ENCODE measurements at regions not wholly inside any gene's neighbourhood (a gene's known extent, or its start where the extent isn't known, plus 50 kb on each side); places are given as distances from the start of the nearest gene placed in this dataset.

DNA sequence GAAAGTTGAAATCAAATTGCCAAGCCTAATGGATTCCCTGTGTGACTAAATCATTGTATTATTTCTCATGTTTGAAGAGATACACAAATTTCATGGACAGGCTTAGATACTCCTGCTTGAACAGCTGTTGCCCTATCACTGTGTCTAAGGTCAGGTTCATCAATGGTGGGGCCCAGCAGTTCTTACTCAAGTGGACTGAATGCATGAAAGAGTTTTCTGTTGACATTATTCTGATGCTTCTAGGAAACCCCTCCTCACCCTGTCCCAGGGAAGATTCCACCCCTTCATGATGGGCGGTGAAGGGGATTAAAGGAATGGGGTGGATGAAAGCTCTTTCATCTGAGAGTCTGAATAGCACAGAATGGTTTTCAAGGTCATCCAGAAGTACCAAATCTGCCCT is 148.8 kb downstream of the INO80D start:
- DNase-seq (ENCODE audit: low spot score): no peak
- Mint-ChIP-seq H3K4me1 (ENCODE audit: low read depth) (no peaks in the 10 kb centered on the region), H3K4me3 (no peak overlapping the region), H3K27me3 (ENCODE audit: low read depth) (peaks cover 2% of the 10 kb centered on the region), H3K9me3 (no peaks in the 10 kb centered on the region), H3K36me3 (ENCODE audit: low read depth) (no peaks in the 10 kb centered on the region), H3K27ac (no peak overlapping the region)

DNA sequence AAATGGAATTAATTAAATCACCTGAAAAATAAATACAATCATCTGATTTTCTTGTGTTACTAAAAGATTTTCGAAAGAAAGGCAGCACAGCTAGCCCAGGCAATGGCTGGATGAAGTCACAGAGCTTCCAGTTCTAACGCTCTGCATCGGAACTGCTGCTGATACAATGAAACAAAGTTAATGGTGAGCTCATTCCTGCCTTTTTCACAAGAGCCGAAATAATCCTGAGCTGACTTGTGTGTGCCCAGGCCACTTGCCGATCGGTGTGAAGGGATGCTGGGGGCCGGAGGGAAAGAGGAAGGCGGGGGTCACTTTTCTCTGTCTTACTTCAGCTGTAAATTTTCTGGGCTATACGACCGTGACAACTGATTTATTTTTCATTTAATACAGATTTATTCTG is 149.5 kb downstream of the INO80D start:
- no peaks in the 10 kb centered on the region for H3K9me3 Mint-ChIP-seq
- H3K4me3 Mint-ChIP-seq: no peak overlapping the region
- no peaks in the 10 kb centered on the region for H3K4me1 Mint-ChIP-seq (ENCODE audit: low read depth)
- H3K27me3 Mint-ChIP-seq (ENCODE audit: low read depth): peaks cover 2% of the 10 kb centered on the region
- DNase-seq (ENCODE audit: low spot score): no peak
- H3K27ac Mint-ChIP-seq: no peak overlapping the region
- no peaks in the 10 kb centered on the region for H3K36me3 Mint-ChIP-seq (ENCODE audit: low read depth)

DNA sequence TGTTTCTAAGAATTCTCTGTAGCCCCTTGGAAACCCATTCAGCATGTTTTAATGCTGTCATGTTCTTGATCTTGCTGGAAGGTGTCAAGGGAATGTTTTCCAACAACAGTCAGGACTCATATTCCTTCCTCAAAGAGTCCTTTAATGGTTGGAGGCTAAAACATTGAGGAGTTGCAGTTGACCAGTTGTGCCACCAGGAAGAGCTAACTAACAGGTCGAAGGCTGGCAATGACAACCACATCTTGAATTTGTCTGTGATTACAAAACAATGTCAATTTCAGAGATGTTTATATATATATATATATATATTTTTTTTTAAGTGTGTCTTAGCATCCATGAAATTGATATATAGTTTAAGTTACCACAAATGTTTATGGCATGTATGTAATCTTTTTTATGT is 151.5 kb downstream of the INO80D start:
- DNase-seq (ENCODE audit: low spot score): no peak
- Mint-ChIP-seq H3K27me3 (ENCODE audit: low read depth) (peaks cover 9% of the 10 kb centered on the region), H3K36me3 (ENCODE audit: low read depth) (no peaks in the 10 kb centered on the region), H3K4me1 (ENCODE audit: low read depth) (no peaks in the 10 kb centered on the region), H3K4me3 (no peak overlapping the region), H3K27ac (no peak overlapping the region), H3K9me3 (no peaks in the 10 kb centered on the region)

DNA sequence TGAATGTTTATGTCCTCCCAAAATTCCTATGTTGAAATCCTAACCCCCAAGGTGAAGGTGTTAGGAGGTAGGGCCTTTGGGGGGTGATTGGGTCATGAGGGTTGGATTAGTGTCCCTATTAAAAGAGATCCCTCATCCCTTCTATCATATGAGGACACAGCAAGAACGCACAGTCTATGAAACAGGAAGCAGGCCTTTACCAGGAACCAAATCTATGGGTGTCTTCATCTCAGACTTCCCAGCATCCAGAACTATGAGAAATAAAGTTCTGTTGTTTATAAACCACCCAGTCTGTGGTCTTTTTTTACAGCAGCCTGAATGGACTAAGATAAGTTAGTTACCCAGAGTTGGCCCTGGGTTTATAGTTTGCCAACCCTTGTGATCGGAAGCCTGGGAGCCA is 153.1 kb downstream of the INO80D start:
- H3K36me3 Mint-ChIP-seq (ENCODE audit: low read depth): no peaks in the 10 kb centered on the region
- no peak overlapping the region for H3K27ac Mint-ChIP-seq

DNA sequence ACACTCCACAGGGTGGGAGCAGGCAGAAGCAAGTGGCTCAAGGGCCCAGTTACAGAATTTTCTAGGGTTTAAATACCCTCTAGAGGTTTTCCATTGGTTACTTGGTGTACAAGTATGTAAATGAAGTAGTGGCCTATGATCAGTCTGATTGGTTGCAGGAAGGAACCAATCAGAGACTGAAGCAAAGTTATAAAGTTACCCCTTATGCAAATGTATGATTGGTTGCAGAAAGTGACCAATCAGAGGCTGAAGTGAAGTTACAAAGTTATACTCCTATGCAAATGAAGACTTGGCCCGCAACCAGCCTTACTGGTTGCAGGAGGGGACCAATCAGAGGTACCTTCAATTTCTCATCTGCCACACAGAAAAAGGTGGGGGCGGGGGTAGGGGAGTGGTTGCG is 154.6 kb downstream of the INO80D start:
- no peak overlapping the region for H3K27ac Mint-ChIP-seq
- no peaks in the 10 kb centered on the region for H3K36me3 Mint-ChIP-seq (ENCODE audit: low read depth)
- no peak overlapping the region for H3K4me3 Mint-ChIP-seq
- no peak for DNase-seq (ENCODE audit: low spot score)
- H3K9me3 Mint-ChIP-seq: no peaks in the 10 kb centered on the region
- no peaks in the 10 kb centered on the region for H3K4me1 Mint-ChIP-seq (ENCODE audit: low read depth)
- peaks cover 21% of the 10 kb centered on the region for H3K27me3 Mint-ChIP-seq (ENCODE audit: low read depth)

More for the DNA sequence above, 153.1 kb downstream of the INO80D start:
- Mint-ChIP-seq H3K4me3 (no peak overlapping the region), H3K27me3 (ENCODE audit: low read depth) (peaks cover 12% of the 10 kb centered on the region), H3K4me1 (ENCODE audit: low read depth) (no peaks in the 10 kb centered on the region), H3K9me3 (no peaks in the 10 kb centered on the region)
- DNase-seq (ENCODE audit: low spot score): no peak

DNA sequence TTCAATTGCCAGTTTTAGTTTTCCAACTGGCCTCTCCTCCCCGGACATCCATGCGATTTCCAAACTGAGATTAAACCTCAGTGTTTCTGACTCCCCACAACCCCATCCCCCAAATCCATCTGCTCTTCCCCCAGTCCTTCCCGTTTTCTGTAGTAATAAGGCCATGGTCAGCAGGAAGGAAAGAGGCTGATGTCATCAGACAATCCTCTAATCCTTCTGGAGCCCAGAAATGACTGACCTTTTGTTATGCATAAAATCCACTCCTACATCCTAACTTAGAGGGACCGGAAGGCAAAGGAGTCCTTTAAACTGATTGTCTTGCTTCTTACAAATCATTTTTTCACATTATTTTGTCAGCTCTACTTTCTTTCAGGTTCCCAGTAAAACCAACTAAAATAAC is 155.8 kb downstream of the INO80D start:
- peaks cover 6% of the 10 kb centered on the region for H3K4me1 Mint-ChIP-seq (ENCODE audit: low read depth)
- no peak overlapping the region for H3K4me3 Mint-ChIP-seq
- H3K9me3 Mint-ChIP-seq: no peaks in the 10 kb centered on the region
- DNase-seq (ENCODE audit: low spot score): no peak
- H3K27me3 Mint-ChIP-seq (ENCODE audit: low read depth): peaks cover 30% of the 10 kb centered on the region
- no peak overlapping the region for H3K27ac Mint-ChIP-seq
- H3K36me3 Mint-ChIP-seq (ENCODE audit: low read depth): no peaks in the 10 kb centered on the region

DNA sequence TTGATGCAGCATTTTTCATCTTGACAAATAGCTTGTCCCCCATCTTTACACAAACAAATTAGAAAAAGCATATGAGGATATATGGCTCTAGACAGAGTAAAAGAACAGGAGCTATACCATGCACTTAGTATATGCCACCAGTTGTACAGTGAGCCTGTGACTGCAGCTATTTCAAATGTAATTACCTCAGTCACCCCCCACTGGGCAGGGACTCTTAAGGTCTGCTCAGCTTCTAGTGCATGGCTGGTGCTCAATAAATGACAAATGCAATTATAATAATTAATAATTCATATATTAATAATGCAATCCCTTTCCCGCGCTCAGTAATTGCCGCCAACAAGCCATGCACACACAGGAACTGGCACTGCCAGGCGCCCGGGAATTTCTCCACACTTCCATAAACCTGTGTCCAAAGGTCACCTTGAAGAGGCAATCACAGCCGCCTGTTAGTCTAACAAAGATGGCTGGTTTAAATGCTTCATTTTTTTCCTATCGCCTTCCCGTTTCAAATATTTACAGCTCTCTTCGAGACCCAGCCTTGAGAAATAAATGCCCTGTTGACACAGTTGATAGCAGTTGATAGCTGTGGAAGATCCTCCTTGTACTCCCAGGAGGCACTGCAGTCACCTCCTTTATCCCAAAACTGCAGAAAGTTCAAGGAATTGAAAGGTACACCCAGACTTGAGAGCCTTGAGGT is 156.6 kb downstream of the INO80D start:
- DNase-seq (ENCODE audit: low spot score): no peak
- no peaks in the 10 kb centered on the region for H3K9me3 Mint-ChIP-seq
- H3K27me3 Mint-ChIP-seq (ENCODE audit: low read depth): peaks cover 38% of the 10 kb centered on the region
- H3K4me1 Mint-ChIP-seq (ENCODE audit: low read depth): peaks cover 6% of the 10 kb centered on the region
- H3K27ac Mint-ChIP-seq: no peak overlapping the region
- H3K4me3 Mint-ChIP-seq: no peak overlapping the region
- H3K36me3 Mint-ChIP-seq (ENCODE audit: low read depth): no peaks in the 10 kb centered on the region

DNA sequence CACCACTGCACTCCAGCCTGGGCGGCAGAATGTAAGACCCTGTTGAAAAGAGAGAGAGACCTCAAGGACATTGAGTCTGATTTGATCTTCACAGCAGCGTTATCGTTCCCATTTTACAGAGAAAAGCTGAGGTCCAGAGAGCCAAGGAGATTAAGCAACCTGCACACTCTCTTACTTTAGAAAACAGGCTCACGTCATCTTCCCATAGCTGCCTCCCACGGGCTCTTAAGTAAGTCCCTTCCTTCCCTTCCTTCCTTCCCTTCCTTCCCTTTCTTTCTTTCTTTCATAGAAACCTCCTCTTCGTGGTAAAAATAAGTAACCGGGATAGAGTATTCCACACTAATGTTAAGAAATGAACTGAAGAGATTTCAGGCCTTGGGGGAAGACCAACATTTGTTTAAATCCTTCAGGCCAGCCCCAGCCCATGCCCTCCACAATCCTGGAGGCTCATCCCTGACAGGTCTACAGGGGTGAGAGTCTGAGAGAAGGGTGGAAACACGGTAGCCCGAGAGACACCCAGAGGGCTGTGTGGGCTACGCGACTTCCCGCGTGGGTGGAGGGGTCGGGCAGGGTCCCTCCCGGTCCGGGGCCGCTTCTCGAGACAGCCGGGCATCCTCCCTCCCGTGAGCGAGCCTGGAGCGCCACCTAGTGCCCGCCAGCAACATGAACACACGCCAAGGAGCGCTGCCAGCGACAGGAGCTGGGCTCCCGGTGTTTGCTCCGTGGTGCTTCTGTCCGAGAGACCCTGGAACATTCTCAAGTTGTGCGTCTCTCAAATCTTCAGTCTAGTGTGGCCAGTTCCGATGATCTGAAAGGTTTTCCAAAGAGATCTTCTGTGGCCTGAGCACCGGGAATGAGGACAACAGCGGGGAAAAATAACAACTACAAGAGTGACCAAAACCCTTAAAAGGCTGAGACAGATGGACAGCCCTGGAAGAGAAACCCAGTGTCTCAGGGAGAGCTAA is 160.3 kb downstream of the INO80D start:
- Mint-ChIP-seq H3K27ac (no peak overlapping the region), H3K27me3 (ENCODE audit: low read depth) (peaks cover 44% of the 10 kb centered on the region), H3K9me3 (no peaks in the 10 kb centered on the region)

DNA sequence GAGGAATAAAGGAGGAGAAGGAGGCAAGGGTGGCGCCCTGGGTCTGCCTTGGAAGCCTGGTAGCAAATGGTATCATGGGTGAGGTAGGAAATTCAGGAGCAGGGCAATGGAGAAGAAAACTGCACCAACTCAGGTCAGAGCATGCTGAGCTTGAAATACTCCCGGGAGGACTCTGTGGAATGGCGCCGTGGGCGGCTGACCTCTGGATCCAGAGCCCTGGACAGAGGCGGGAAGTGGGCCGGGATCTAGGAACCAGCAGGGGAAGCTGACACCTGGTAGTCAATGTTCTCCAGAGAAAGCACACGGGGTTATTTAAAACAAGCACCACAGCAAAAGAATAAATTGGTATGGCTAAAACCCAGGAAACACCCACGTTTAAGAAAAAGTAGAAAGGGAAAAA is 161.3 kb downstream of the INO80D start:
- Mint-ChIP-seq H3K4me3 (no peak overlapping the region), H3K27me3 (ENCODE audit: low read depth) (peaks cover 41% of the 10 kb centered on the region), H3K9me3 (no peaks in the 10 kb centered on the region), H3K36me3 (ENCODE audit: low read depth) (no peaks in the 10 kb centered on the region), H3K4me1 (ENCODE audit: low read depth) (peaks cover 6% of the 10 kb centered on the region), H3K27ac (no peak overlapping the region)
- no peak for DNase-seq (ENCODE audit: low spot score)

More for the DNA sequence above, 160.3 kb downstream of the INO80D start:
- Mint-ChIP-seq H3K36me3 (ENCODE audit: low read depth) (no peaks in the 10 kb centered on the region), H3K4me3 (no peak overlapping the region), H3K4me1 (ENCODE audit: low read depth) (peaks cover 6% of the 10 kb centered on the region)
- DNase-seq (ENCODE audit: low spot score): peak; percentile 62

DNA sequence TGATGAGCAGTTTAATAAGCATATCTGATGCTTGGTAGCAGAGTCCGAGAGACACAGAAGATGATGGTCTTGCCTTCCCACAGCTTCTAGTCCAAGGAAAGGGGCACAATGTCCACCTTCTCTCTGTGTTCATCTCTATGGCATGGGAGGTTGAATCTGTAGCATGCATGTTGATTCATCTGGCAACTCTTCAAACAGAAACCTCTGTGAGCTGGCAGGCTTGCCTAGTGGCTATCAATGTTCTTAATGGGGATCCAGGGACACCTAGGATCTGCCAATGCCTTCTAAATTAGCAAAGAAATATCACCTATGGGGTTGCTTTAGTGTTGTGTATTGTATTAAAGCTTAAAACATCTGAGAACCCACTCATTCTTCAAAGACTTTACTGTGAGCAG is 170.8 kb downstream of the INO80D start:
- Mint-ChIP-seq H3K27me3 (ENCODE audit: low read depth) (peaks cover 11% of the 10 kb centered on the region), H3K27ac (no peak overlapping the region), H3K4me3 (no peak overlapping the region), H3K4me1 (ENCODE audit: low read depth) (no peaks in the 10 kb centered on the region), H3K9me3 (no peaks in the 10 kb centered on the region), H3K36me3 (ENCODE audit: low read depth) (no peaks in the 10 kb centered on the region)
- no peak for DNase-seq (ENCODE audit: low spot score)

DNA sequence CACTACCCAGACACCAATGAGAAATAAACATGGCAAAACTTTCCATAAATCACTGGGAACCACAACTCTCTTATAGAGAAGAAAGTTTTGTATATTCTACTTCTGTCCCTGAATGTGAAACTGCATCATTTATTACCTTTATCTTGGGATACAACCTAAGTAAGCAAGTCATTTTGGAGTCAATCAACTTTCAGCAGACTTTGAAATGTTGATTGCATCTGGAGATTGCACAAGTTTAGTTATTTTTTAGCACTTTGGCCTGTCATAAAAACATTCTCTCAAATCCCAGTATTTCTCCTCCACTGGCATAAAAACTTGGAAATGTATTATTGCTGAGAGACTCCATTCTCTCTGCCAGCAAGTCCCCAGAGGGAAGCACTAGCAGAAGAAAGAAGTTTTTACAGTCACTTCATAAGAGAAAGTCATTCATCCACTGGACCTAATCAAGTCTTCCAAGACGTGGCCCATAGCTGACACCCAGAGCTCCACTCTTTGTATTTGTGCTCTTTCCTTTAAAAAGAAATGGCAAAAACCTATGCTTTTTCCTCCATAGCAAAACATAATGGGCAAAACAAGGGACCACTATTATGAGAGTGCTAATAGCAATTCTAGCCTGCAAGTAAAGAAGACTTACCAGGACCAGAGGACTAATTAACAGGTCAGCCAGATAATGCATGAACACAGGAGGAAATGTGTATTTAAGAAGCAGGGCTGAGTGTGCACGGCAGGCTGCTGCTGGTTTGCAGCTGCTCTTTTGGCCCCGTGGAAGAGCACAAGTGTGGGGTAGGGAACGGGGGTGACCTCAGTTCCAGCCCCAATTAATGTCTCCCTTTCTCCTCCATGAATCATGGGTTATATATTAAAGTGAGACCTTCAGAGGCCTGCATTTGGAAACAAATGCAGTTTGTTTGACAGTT is 171.5 kb downstream of the INO80D start:
- no peak for DNase-seq (ENCODE audit: low spot score)
- Mint-ChIP-seq H3K27ac (no peak overlapping the region), H3K9me3 (no peaks in the 10 kb centered on the region), H3K36me3 (ENCODE audit: low read depth) (no peaks in the 10 kb centered on the region), H3K4me3 (no peak overlapping the region), H3K4me1 (ENCODE audit: low read depth) (no peaks in the 10 kb centered on the region), H3K27me3 (ENCODE audit: low read depth) (peaks cover 14% of the 10 kb centered on the region)

DNA sequence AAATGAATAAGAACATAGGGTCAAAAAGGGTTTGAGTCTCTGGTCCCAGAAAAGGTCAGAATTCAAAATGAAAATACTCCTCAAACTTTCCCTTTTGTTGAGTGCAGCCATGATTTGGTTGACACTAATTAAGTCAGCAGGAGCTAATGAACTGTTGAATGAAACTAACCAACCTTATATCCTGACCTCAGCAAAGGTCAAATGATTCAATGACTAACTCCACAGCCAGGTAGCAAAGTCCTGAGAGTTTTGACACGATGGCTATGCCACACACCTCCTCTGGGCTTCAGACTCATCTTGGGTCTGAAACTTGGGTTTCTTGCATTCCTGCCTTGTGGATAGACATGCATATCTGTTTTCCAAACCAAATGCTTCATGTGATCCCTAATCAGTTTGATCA is 172.3 kb downstream of the INO80D start:
- Mint-ChIP-seq H3K9me3 (no peaks in the 10 kb centered on the region), H3K4me1 (ENCODE audit: low read depth) (no peaks in the 10 kb centered on the region), H3K4me3 (no peak overlapping the region), H3K27me3 (ENCODE audit: low read depth) (peaks cover 11% of the 10 kb centered on the region), H3K36me3 (ENCODE audit: low read depth) (no peaks in the 10 kb centered on the region), H3K27ac (no peak overlapping the region)
- no peak for DNase-seq (ENCODE audit: low spot score)

DNA sequence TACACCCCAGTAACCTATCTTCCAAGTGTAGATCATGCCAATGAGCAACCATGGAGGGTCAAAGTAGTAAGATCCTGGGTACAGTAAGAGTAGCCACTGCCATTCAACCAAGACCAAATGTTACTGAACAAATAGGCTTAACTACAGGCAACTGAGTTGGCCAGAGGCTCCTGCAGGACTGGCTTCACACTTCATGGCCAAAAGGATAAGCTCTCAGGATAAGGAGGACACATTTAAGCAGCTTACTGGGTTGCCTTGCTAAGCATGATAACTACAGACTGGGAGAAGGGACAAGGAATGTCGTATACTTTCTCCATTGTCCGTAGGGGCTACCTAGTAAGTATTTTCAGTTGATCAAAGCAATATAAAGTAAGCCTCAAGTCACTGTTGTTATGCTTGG is 174.7 kb downstream of the INO80D start:
- Mint-ChIP-seq H3K9me3 (no peaks in the 10 kb centered on the region), H3K4me3 (no peak overlapping the region), H3K36me3 (ENCODE audit: low read depth) (no peaks in the 10 kb centered on the region), H3K27ac (no peak overlapping the region), H3K27me3 (ENCODE audit: low read depth) (peaks cover 11% of the 10 kb centered on the region), H3K4me1 (ENCODE audit: low read depth) (no peaks in the 10 kb centered on the region)
- DNase-seq (ENCODE audit: low spot score): no peak

DNA sequence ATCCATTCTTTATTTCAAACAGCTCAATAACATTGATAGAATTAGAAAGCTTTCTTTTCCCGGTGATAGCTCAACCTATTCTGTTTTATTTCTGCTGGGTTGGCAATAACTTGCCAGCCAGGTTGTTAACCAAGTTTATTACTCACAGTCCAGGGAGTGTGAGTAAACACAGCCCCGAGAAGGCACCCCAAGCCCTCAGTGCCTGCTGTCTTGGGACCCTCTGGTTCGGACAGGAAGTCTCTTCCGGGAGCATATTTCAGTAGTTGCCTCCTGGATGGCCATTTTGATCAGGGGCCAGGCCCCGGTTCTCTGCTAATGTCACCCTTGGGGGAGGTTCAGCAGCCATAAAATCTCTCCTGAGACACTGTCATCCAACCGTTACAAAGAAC is 176.8 kb downstream of the INO80D start:
- no peak overlapping the region for H3K27ac Mint-ChIP-seq

More for the DNA sequence above, 176.8 kb downstream of the INO80D start:
- Mint-ChIP-seq H3K36me3 (ENCODE audit: low read depth) (no peaks in the 10 kb centered on the region), H3K4me3 (no peak overlapping the region), H3K4me1 (ENCODE audit: low read depth) (no peaks in the 10 kb centered on the region), H3K27me3 (ENCODE audit: low read depth) (peaks cover 11% of the 10 kb centered on the region), H3K9me3 (no peaks in the 10 kb centered on the region)
- no peak for DNase-seq (ENCODE audit: low spot score)

Measured in T-helper 2 cell treated with Interferon-gamma antibody and Interleukin-4, amounts not matched to agents 5 μg/mL and 100 μg/mL, for 36 hours (primary cell).